Neuronal stem cell (in vitro differentiated cells): ENCODE measurements at regions not wholly inside any gene's neighbourhood (a gene's known extent, or its start where the extent isn't known, plus 50 kb on each side); places are given as distances from the start of the nearest gene placed in this dataset.

Experiments used
- DNase-seq: peaks from one replicate; pipeline ENCODE4 v3.0.0-alpha.2; 2013; ENCODE audit warnings: low spot score
- H2AFZ ChIP-seq: one replicate; pipeline ENCODE4 v1.6.1; 2013; ENCODE audit warnings: mild to moderate bottlenecking, low read length, inconsistent platforms
- H2AK5ac ChIP-seq: 2 replicates; pipeline ENCODE4 v1.6.1; 2013; ENCODE audit warnings: low read depth, mild to moderate bottlenecking, inconsistent platforms, low read length, moderate library complexity, mixed read lengths
- H2BK120ac ChIP-seq: 2 replicates; pipeline ENCODE4 v1.6.1; 2013; ENCODE audit warnings: low read depth, mild to moderate bottlenecking, inconsistent platforms, low read length, moderate library complexity, mixed read lengths
- H2BK12ac ChIP-seq: one replicate; pipeline ENCODE4 v1.6.1; 2013; ENCODE audit warnings: low read length, inconsistent platforms
- H2BK15ac ChIP-seq: 2 replicates; pipeline ENCODE4 v1.6.1; 2013; ENCODE audit warnings: mild to moderate bottlenecking, low read length, inconsistent platforms, mixed read lengths
- H2BK5ac ChIP-seq: one replicate; pipeline ENCODE4 v1.6.1; 2013; ENCODE audit warnings: inconsistent platforms, mild to moderate bottlenecking, low read length, moderate library complexity
- H3K14ac ChIP-seq: one replicate; pipeline ENCODE4 v1.6.1; 2013; ENCODE audit warnings: low read length, inconsistent platforms
- H3K18ac ChIP-seq: 2 replicates; pipeline ENCODE4 v1.6.1; 2013; ENCODE audit warnings: low read length, inconsistent platforms
- H3K23ac ChIP-seq: 2 replicates; pipeline ENCODE4 v1.6.1; 2013; ENCODE audit warnings: low read depth, mild to moderate bottlenecking, mixed read lengths, low read length, inconsistent platforms; ENCODE audit not compliant: poor library complexity
- H3K27ac ChIP-seq: replicated peaks from 3 replicates; pipeline ENCODE4 v1.5.1; 2013; ENCODE audit warnings: low read length, inconsistent platforms
- H3K27me3 ChIP-seq, 3 experiments: 2 replicates each; pipeline ENCODE4 v1.6.1; 2013; ENCODE audit warnings: low read length in 3 of 3, mild to moderate bottlenecking in 2 of 3, inconsistent platforms in 1 of 3, low read depth in 1 of 3, mixed read lengths in 1 of 3, moderate library complexity in 1 of 3; ENCODE audit not compliant: control insufficient read depth in 3 of 3, insufficient read depth in 3 of 3
- H3K36me3 ChIP-seq, 2 donors: replicated peaks in 1 of 2; 2 replicates each; pipeline ENCODE4 v1.6.1; 2013; ENCODE audit warnings: low read length in 2 of 2; ENCODE audit not compliant: control insufficient read depth in 2 of 2, insufficient read depth in 2 of 2
- H3K4ac ChIP-seq: 2 replicates; pipeline ENCODE4 v1.6.1; 2013; ENCODE audit warnings: inconsistent platforms, mild to moderate bottlenecking, low read length, moderate library complexity
- H3K4me1 ChIP-seq, 2 donors: 1 replicate in 1 of 2; 2 replicates in 1 of 2; pipeline ENCODE4 v1.6.1; 2013; ENCODE audit warnings: low read length in 2 of 2, low read depth in 1 of 2; ENCODE audit not compliant: control insufficient read depth in 2 of 2, insufficient read depth in 1 of 2
- H3K4me2 ChIP-seq: one replicate; pipeline ENCODE4 v1.6.1; 2013; ENCODE audit warnings: mild to moderate bottlenecking, low read length, inconsistent platforms; ENCODE audit not compliant: insufficient read depth, poor library complexity, severe bottlenecking
- H3K4me3 ChIP-seq, 2 donors: 2 replicates each; pipeline ENCODE4 v1.5.1; 2013; ENCODE audit warnings: low read length in 2 of 2, mild to moderate bottlenecking in 2 of 2, inconsistent platforms in 1 of 2, moderate library complexity in 1 of 2
- H3K79me1 ChIP-seq: one replicate; pipeline ENCODE4 v1.6.1; 2013; ENCODE audit warnings: low read depth, mild to moderate bottlenecking, inconsistent platforms, low read length, moderate library complexity
- H3K9ac ChIP-seq: one replicate; pipeline ENCODE4 v1.6.1; 2013; ENCODE audit warnings: mild to moderate bottlenecking, low read depth, low read length, inconsistent platforms; ENCODE audit not compliant: poor library complexity
- H3K9me3 ChIP-seq, 2 donors: replicated peaks in 1 of 2; 2 replicates each; pipeline versions ENCODE3 to v1.6.1; 2013; ENCODE audit warnings: low read length in 2 of 2, mild to moderate bottlenecking in 2 of 2, inconsistent platforms in 1 of 2, low read depth in 1 of 2, mixed read lengths in 1 of 2, moderate library complexity in 1 of 2; ENCODE audit not compliant: control insufficient read depth in 2 of 2, insufficient read depth in 1 of 2
- H4K8ac ChIP-seq: one replicate; pipeline ENCODE4 v1.6.1; 2013; ENCODE audit warnings: low read depth, mild to moderate bottlenecking, inconsistent platforms, low read length, moderate library complexity
- H4K91ac ChIP-seq: one replicate; pipeline ENCODE4 v1.6.1; 2013; ENCODE audit warnings: low read length, low read depth, mild to moderate bottlenecking, inconsistent platforms; ENCODE audit not compliant: poor library complexity
- WGBS, 2 donors: extraction: QIAGEN DNeasy Blood & Tissue Kit; methylation state at CpG; one replicate each; pipeline ENCODE4 v1.1.7; 2013; ENCODE audit warnings: missing lambda C conversion rate in 2 of 2, mixed read lengths in 1 of 2; ENCODE audit not compliant: insufficient read length in 2 of 2, insufficient replicate concordance in 1 of 2; ENCODE audit errors: extremely low coverage in 2 of 2; 5-methylcytosine and 5-hydroxymethylcytosine counted together

DNA sequence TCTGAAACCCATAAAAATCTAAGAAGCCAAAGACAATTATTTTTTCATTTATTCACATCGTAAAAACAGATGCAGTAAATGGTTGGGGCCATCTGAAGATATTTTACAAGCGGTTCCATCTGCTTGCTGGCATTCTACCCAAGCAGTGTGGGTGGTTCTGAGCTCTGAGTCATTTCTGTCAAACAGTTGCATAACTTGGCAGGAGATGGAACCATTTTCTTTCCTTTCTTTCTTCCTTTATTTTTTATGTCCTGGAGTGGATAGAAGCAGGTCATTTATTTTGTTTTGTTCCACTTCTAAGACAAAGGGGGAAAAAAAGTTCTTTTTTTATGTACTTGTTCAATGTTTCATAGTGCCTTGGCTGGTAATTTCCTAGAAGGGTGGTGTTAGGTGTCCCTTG is 1151.9 kb upstream of the GOT2 start:
- Histone ChIP-seq H3K27me3 (no peaks in the 10 kb centered on the region), H3K18ac (no peak overlapping the region), H3K27ac (no peak overlapping the region), H2BK5ac (no peak overlapping the region), H3K23ac (no peak overlapping the region), H2BK120ac (no peak overlapping the region), H4K8ac (no peak overlapping the region), H3K9me3 (no peaks in the 10 kb centered on the region), H3K4me3 (no peak overlapping the region), H3K4me2 (no peak overlapping the region), H4K91ac (no peak overlapping the region), H3K14ac (no peak overlapping the region), H2BK12ac (no peak overlapping the region), H3K4me1 (peaks cover 0 to 2% of the 10 kb centered on the region in 2 donors), H3K4ac (no peak overlapping the region), H3K36me3 (no peaks in the 10 kb centered on the region), H2AK5ac (no peak overlapping the region), H3K9ac (no peak overlapping the region), H3K79me1 (no peaks in the 10 kb centered on the region), H2BK15ac (no peak overlapping the region), H2AFZ (no peak overlapping the region)
- DNase-seq: no peak
- no CpG with 5 or more reads among the region's 2 CpGs for WGBS, 2 donors

DNA sequence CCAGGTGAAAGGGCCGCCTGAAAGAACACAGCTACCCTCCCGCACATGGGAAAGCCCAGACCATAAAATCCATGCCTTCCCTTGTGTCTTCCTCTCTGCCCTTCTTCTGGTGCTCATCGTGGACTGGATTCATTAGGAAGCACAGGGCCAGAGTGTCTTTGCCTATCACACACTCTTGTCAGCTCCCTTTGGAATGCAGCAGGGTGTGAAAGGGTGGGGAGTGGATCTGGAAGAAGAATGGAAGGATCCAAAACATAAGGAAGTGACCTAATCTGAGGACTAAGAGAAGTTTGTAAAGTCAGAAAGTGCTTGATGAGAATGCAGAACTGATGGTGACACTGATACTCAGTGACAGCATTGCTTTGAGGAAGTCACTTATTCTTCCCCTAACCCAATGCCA is 1147.3 kb upstream of the GOT2 start:
- H3K9ac ChIP-seq: no peak overlapping the region
- no peaks in the 10 kb centered on the region for H3K27me3 ChIP-seq
- H4K91ac ChIP-seq: no peak overlapping the region
- no peak overlapping the region for H3K4me3 ChIP-seq
- no peak overlapping the region for H2BK120ac ChIP-seq
- H3K4ac ChIP-seq: no peak overlapping the region
- H2AK5ac ChIP-seq: no peak overlapping the region
- no peak overlapping the region for H3K14ac ChIP-seq
- DNase-seq: no peak
- no peak overlapping the region for H2BK5ac ChIP-seq
- no peak overlapping the region for H2AFZ ChIP-seq
- no peak overlapping the region for H2BK15ac ChIP-seq
- H3K27ac ChIP-seq: no peak overlapping the region
- no CpG with 5 or more reads among the region's 3 CpGs for WGBS, 2 donors
- no peak overlapping the region for H3K4me2 ChIP-seq
- no peak overlapping the region for H2BK12ac ChIP-seq
- H3K79me1 ChIP-seq: no peaks in the 10 kb centered on the region
- H3K23ac ChIP-seq: no peak overlapping the region
- no peak overlapping the region for H4K8ac ChIP-seq
- H3K4me1 ChIP-seq: peaks cover 0 to 4% of the 10 kb centered on the region in 2 donors
- H3K9me3 ChIP-seq: no peaks in the 10 kb centered on the region
- H3K18ac ChIP-seq: no peak overlapping the region
- no peaks in the 10 kb centered on the region for H3K36me3 ChIP-seq

DNA sequence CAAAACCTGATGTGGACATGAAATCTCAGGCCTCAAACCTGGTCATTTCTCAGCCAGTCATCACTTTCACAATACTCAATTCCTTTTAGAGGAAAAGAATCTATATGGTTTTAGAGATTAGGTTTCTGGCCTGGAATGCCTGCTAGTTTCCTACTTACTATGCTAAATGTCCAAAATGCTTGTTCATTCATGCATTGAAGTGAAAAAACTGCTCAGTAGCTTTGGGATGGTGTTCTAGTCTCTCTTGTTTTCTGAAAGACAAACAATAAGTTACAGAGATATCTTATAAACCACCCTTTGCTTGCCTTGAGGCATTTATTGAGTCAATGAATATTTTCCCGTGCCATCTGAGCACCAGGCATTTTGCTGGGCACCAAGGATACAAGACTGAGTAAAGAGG is 1146.5 kb upstream of the GOT2 start:
- Histone ChIP-seq H3K14ac (no peak overlapping the region), H3K4me2 (no peak overlapping the region), H3K79me1 (no peaks in the 10 kb centered on the region), H3K4me1 (peaks cover 0 to 4% of the 10 kb centered on the region in 2 donors), H2BK12ac (no peak overlapping the region), H4K91ac (no peak overlapping the region), H3K36me3 (no peaks in the 10 kb centered on the region), H2AFZ (no peak overlapping the region), H3K9me3 (no peaks in the 10 kb centered on the region), H3K4ac (no peak overlapping the region), H2BK120ac (no peak overlapping the region), H3K27ac (no peak overlapping the region), H2BK5ac (no peak overlapping the region), H2AK5ac (no peak overlapping the region), H3K9ac (no peak overlapping the region), H3K27me3 (no peaks in the 10 kb centered on the region), H3K18ac (no peak overlapping the region), H4K8ac (no peak overlapping the region), H3K23ac (no peak overlapping the region), H3K4me3 (no peak overlapping the region), H2BK15ac (no peak overlapping the region)
- WGBS, 2 donors: no CpG with 5 or more reads among the region's 1 CpG
- no peak for DNase-seq

DNA sequence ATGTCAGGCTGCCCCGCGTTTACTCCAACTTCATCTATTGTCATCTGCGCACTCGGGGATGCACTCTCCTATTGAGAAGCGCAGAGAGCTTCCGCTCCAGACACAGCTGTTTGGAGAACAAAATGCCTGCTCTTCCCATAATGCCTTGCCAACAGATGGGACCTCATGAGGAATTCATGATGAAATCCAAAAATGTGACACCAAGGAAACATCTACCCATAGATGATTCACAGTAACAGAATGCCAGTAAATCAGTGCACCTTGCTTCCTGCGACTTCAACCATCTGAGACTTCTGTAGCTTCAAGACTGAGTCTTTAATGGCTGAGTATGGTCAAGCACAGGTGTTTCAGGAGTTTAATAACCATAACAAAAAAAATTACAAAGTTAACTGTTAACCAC is 1144.9 kb upstream of the GOT2 start:
- Histone ChIP-seq H3K4ac (no peak overlapping the region), H3K36me3 (no peaks in the 10 kb centered on the region), H3K27me3 (no peaks in the 10 kb centered on the region), H2AFZ (no peak overlapping the region), H4K8ac (no peak overlapping the region), H4K91ac (no peak overlapping the region), H3K27ac (no peak overlapping the region), H3K14ac (no peak overlapping the region), H3K4me3 (no peak overlapping the region), H3K9ac (no peak overlapping the region), H2BK15ac (no peak overlapping the region), H3K23ac (no peak overlapping the region), H2AK5ac (no peak overlapping the region), H2BK5ac (no peak overlapping the region), H2BK12ac (no peak overlapping the region), H3K9me3 (no peaks in the 10 kb centered on the region), H3K4me2 (no peak overlapping the region), H3K4me1 (peaks cover 0 to 4% of the 10 kb centered on the region in 2 donors), H3K18ac (no peak overlapping the region), H2BK120ac (no peak overlapping the region), H3K79me1 (no peaks in the 10 kb centered on the region)
- no peak for DNase-seq
- WGBS, 2 donors: no CpG with 5 or more reads among the region's 7 CpGs
